ENCODE measurements at regions not wholly inside any gene's neighbourhood (a gene's known extent, or its start where the extent isn't known, plus 50 kb on each side); places are given as distances from the start of the nearest gene placed in this dataset.
"Not testable (repeated sequence)": the region's sequence is repeated elsewhere in the genome, so short reads cannot be mapped to it uniquely, and the experiment has no call there.

GRCh38 chr6:90372450-90372849 is 75.8 kb upstream of the BACH2 start:
- no peak for DNase-seq

GRCh38 chr6:90370493-90370959 is 73.9 kb upstream of the BACH2 start:
- no peak for DNase-seq

- no peak for DNase-seq
Observed at GRCh38 chr6:90369651-90370050, 73.0 kb upstream of the BACH2 start.

- DNase-seq, result peak in 3 of 14 donors; percentile 4 to 34 (median 26)
Observed at GRCh38 chr6:90369024-90369519, 72.4 kb upstream of the BACH2 start.

GRCh38 chr6:90368601-90369000 is 72.0 kb upstream of the BACH2 start:
- no peak for DNase-seq

GRCh38 chr6:90368001-90368400 is 71.4 kb upstream of the BACH2 start:
- peak in 1 of 14 donors; percentile 9 for DNase-seq

GRCh38 chr6:90365565-90366219 is 69.0 kb upstream of the BACH2 start:
- DNase-seq, result no peak

GRCh38 chr6:90365002-90365401 is 68.4 kb upstream of the BACH2 start:
- DNase-seq, result no peak

GRCh38 chr6:90364286-90364685 is 67.6 kb upstream of the BACH2 start:
- no peak for DNase-seq

- DNase-seq, result no peak
Observed at GRCh38 chr6:90362318-90362717, 65.7 kb upstream of the BACH2 start.

- no peak for DNase-seq
Observed at GRCh38 chr6:90361174-90361573, 64.5 kb upstream of the BACH2 start.

GRCh38 chr6:90358036-90358770 is 61.6 kb upstream of the BACH2 start:
- DNase-seq, result not testable (repeated sequence)

- DNase-seq, result no peak
Observed at GRCh38 chr6:90356012-90356421, 59.4 kb upstream of the BACH2 start.

GRCh38 chr6:90354961-90355360 is 58.3 kb upstream of the BACH2 start:
- no peak for DNase-seq

GRCh38 chr6:90351696-90352095 is 55.1 kb upstream of the BACH2 start:
- no peak for DNase-seq

GRCh38 chr6:90350689-90351554 is 54.3 kb upstream of the BACH2 start:
- DNase-seq, result no peak

- DNase-seq, result no peak
Observed at GRCh38 chr6:90347411-90347851, 50.8 kb upstream of the BACH2 start.

GRCh38 chr6:90346729-90347128 is 50.1 kb upstream of the BACH2 start:
- DNase-seq, result no peak

All from C1 segment of cervical spinal cord (tissue), 14 donors.